Thyroid gland (tissue), 4 donors: ENCODE measurements at regions not wholly inside any gene's neighbourhood (a gene's known extent, or its start where the extent isn't known, plus 50 kb on each side); places are given as distances from the start of the nearest gene placed in this dataset.

Experiments used
- DNase-seq, 2 donors: peaks; one replicate each; pipeline ENCODE4 v3.0.0-alpha.2; 2019
- H3K27ac ChIP-seq, 3 donors: fragments of 200-600 bp; sonication (generic); 1 replicate in 2 of 3; 2 replicates in 1 of 3; pipeline ENCODE4 v1.5.1; 2016 to 2019; ENCODE audit warnings: mild to moderate bottlenecking in 1 of 3, moderate library complexity in 1 of 3
- H3K27me3 ChIP-seq: fragments of 200-600 bp; sonication (generic); one replicate; pipeline ENCODE4 v1.5.1; 2019
- H3K36me3 ChIP-seq, 2 donors: fragments of 200-600 bp; sonication (generic); one replicate each; pipeline ENCODE4 v1.5.1; 2016 to 2019
- H3K4me1 ChIP-seq, 2 donors: fragments of 200-600 bp; sonication (generic); one replicate each; pipeline ENCODE4 v1.5.1; 2017 to 2019
- H3K4me3 ChIP-seq, 3 donors: fragments of 200-600 bp; sonication (generic); replicated peaks in 1 of 3; 1 replicate in 2 of 3; 2 replicates in 1 of 3; pipeline ENCODE4 v1.5.1; 2016; ENCODE audit warnings: mild to moderate bottlenecking in 1 of 3
- H3K9me3 ChIP-seq: fragments of 200-600 bp; sonication (generic); one replicate; pipeline ENCODE4 v1.5.1; 2017
- CTCF ChIP-seq, 6 experiments: fragments of 200-600 bp in 3 of 6; fragments of 450-650 bp in 3 of 6; sonication (generic) in 3 of 6; IDR thresholded peaks; one replicate each; pipeline ENCODE4 v1.5.1; 2016 to 2019; ENCODE audit warnings: antibody characterized with exemption in 6 of 6, mild to moderate bottlenecking in 2 of 6, inconsistent platforms in 1 of 6, moderate library complexity in 1 of 6
- POLR2A ChIP-seq, 2 donors: fragments of 450-650 bp; IDR thresholded peaks; one replicate each; pipeline ENCODE4 v1.6.1; 2017; ENCODE audit warnings: antibody characterized with exemption in 2 of 2, mild to moderate bottlenecking in 2 of 2, moderate library complexity in 1 of 2
- WGBS, 2 donors: methylation state at CpG; one replicate each; pipeline ENCODE4 v1.1.5; 2017; 5-methylcytosine and 5-hydroxymethylcytosine counted together
- intact Hi-C: fragments of 100-400 bp; cut with DNase I; formaldehyde crosslinking; loops from one replicate; pipeline ENCODE4 v1.15.1; 2023

DNA sequence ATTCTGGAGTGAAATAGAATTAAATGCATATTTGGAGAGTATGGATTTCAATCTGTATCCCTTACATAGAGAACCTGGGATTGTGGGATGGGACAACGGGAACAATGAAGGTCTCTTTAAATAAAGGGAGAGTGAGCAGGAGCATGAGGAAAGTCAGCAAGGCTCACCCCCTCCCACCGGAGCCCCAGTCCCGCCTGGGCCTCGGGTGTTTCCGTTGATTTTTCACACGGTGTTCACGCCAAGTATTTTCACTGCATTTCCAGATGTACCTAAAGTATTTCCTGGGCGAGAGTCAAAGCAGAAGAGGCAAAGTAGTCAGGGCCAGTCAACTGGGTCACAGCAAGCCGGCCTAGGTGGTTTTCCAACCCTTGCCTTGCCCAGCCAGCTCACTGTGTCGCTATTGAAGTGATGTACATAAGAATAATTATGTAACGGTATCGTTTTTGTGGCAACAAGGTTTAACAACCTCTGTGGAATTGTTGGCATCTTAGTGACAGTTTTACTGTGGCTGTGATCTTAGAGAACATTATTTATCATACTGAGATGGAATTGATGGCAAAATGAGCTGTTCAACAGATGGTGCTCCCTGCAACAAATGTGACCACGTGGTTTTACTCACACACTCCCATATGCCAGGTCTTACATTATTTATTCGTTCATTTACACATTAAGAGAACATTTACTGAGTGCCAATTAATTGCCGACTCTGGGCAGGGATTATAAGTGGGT lies 177.3 kb downstream of the ADAMTS15 start:
- intact Hi-C loops: no loop called here
- no peak overlapping the region for H3K4me3 ChIP-seq
- no peak overlapping the region for H3K27ac ChIP-seq
- 82 to 84% methylated on average over 15 of the region's 15 CpGs for WGBS, 2 donors
- no peaks in the 10 kb centered on the region for H3K9me3 ChIP-seq
- no peaks in the 10 kb centered on the region for H3K27me3 ChIP-seq
- H3K36me3 ChIP-seq: no peaks in the 10 kb centered on the region
- TF ChIP-seq CTCF (IDR thresholded peaks at IDR 0.05): no peak
- no peak for TF ChIP-seq POLR2A (IDR thresholded peaks at IDR 0.05)
- DNase-seq: no peak
- no peaks in the 10 kb centered on the region for H3K4me1 ChIP-seq

DNA sequence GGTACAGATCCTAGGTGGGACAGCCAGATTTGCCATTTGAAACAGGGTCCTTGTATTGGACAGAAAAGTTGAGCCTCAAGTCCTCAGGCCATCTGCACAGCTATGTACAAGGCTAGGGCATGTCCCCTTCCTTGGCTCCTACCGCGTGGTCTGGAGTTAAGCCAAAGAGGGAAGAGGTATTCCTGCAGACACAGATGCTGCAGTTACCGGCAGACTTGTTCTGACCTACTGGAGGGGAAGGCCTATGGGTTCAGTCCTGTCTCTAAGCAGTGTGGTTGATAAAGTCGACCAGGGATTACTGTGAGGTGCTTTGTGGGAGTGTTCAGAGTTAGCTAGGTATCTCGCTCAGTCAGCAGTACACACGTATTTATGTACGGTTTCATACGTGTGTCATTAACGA lies 180.6 kb downstream of the ADAMTS15 start:
- intact Hi-C loops: no loop called here
- H3K4me1 ChIP-seq: no peaks in the 10 kb centered on the region
- H3K27ac ChIP-seq: no peak overlapping the region
- H3K27me3 ChIP-seq: no peaks in the 10 kb centered on the region
- H3K36me3 ChIP-seq: no peaks in the 10 kb centered on the region
- TF ChIP-seq POLR2A (IDR thresholded peaks at IDR 0.05) (no peak), CTCF (IDR thresholded peaks at IDR 0.05) (no peak)
- peak; percentile 21 to 41 for DNase-seq
- no peak overlapping the region for H3K4me3 ChIP-seq
- 67 to 71% methylated on average over 9 of the region's 9 CpGs for WGBS, 2 donors
- no peaks in the 10 kb centered on the region for H3K9me3 ChIP-seq

GRCh38 chr11:130631119-130631518 lies 182.7 kb downstream of the ADAMTS15 start:
- intact Hi-C loops: no loop called here
- 93 to 95% methylated on average over 3 of the region's 3 CpGs for WGBS, 2 donors
- H3K27me3 ChIP-seq: no peaks in the 10 kb centered on the region
- H3K4me1 ChIP-seq: no peaks in the 10 kb centered on the region
- no peak overlapping the region for H3K27ac ChIP-seq
- DNase-seq: no peak
- TF ChIP-seq CTCF (IDR thresholded peaks at IDR 0.05): no peak
- TF ChIP-seq POLR2A (IDR thresholded peaks at IDR 0.05): no peak
- H3K9me3 ChIP-seq: no peaks in the 10 kb centered on the region
- no peak overlapping the region for H3K4me3 ChIP-seq
- no peaks in the 10 kb centered on the region for H3K36me3 ChIP-seq

GRCh38 chr11:130633466-130633865 lies 185.0 kb downstream of the ADAMTS15 start:
- no peaks in the 10 kb centered on the region for H3K4me1 ChIP-seq
- no peak for TF ChIP-seq POLR2A (IDR thresholded peaks at IDR 0.05)
- no peak for TF ChIP-seq CTCF (IDR thresholded peaks at IDR 0.05)
- 53 to 67% methylated on average over 2 of the region's 2 CpGs for WGBS, 2 donors
- H3K4me3 ChIP-seq: no peak overlapping the region
- peak in 1 of 2 donors; percentile 49 for DNase-seq
- intact Hi-C loops: no loop called here
- H3K36me3 ChIP-seq: no peaks in the 10 kb centered on the region
- no peaks in the 10 kb centered on the region for H3K27me3 ChIP-seq
- no peaks in the 10 kb centered on the region for H3K9me3 ChIP-seq
- no peak overlapping the region for H3K27ac ChIP-seq

DNA sequence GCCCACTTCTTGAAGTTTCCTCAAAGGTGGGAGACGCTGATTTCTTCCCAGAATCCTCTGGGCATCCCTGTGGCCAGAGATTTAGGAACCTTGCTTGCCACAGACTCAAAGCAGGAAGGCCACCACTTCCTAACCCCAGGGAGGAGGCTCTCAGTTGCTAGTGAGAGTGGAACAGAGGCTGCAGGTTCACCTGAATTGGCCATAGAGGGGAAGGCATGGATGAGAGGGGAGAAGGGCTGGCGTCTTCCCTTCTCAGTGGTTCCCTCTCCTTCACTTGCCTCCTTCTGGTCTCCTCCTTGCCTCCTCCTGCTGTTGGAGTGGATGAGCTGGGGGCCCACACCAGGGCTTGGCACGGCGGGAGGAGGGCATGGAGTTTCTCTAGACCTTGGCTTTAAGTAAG lies 185.7 kb downstream of the ADAMTS15 start:
- WGBS, 2 donors: 90 to 91% methylated on average over 4 of the region's 4 CpGs
- no peak for DNase-seq

More for the DNA sequence above, 185.7 kb downstream of the ADAMTS15 start:
- Histone ChIP-seq H3K27me3 (no peaks in the 10 kb centered on the region), H3K4me1 (no peaks in the 10 kb centered on the region), H3K27ac (no peak overlapping the region), H3K4me3 (no peak overlapping the region), H3K9me3 (no peaks in the 10 kb centered on the region), H3K36me3 (no peaks in the 10 kb centered on the region)
- no peak for TF ChIP-seq CTCF (IDR thresholded peaks at IDR 0.05)
- TF ChIP-seq POLR2A (IDR thresholded peaks at IDR 0.05): no peak
- intact Hi-C loops: no loop called here
